Muscle layer of colon (tissue), 2 donors: ENCODE measurements at regions not wholly inside any gene's neighbourhood (a gene's known extent, or its start where the extent isn't known, plus 50 kb on each side); places are given as distances from the start of the nearest gene placed in this dataset.
"Not testable (repeated sequence)": the region's sequence is repeated elsewhere in the genome, so short reads cannot be mapped to it uniquely, and the experiment has no call there.

ENCODE experiments used
- H3K27ac ChIP-seq: one replicate; pipeline ENCODE4 v1.7.0; 2013; ENCODE audit warnings: low read depth, mild to moderate bottlenecking, low read length, moderate library complexity
- H3K27me3 ChIP-seq, 2 donors: one replicate each; pipeline ENCODE4 v1.7.0; 2013; ENCODE audit warnings: low read length in 2 of 2, mild to moderate bottlenecking in 2 of 2; ENCODE audit not compliant: insufficient read depth in 2 of 2, control insufficient read depth in 1 of 2
- H3K36me3 ChIP-seq: one replicate; pipeline ENCODE4 v1.7.0; 2013; ENCODE audit warnings: mild to moderate bottlenecking, low read length; ENCODE audit not compliant: insufficient read depth
- H3K4me1 ChIP-seq: one replicate; pipeline ENCODE4 v1.7.0; 2013; ENCODE audit warnings: mild to moderate bottlenecking, low read length; ENCODE audit not compliant: insufficient read depth
- H3K4me3 ChIP-seq, 2 donors: one replicate each; pipeline ENCODE4 v1.7.0; 2013; ENCODE audit warnings: low read length in 2 of 2, low read depth in 1 of 2, mild to moderate bottlenecking in 1 of 2, moderate library complexity in 1 of 2
- H3K9ac ChIP-seq: one replicate; pipeline ENCODE4 v1.7.0; 2013; ENCODE audit warnings: low read length
- H3K9me3 ChIP-seq: one replicate; pipeline ENCODE4 v1.7.0; 2013; ENCODE audit warnings: mild to moderate bottlenecking, low read length
- donor health status: abdominal sarcoma.
- donor health status: Adenocarcinoma of cecum.

DNA sequence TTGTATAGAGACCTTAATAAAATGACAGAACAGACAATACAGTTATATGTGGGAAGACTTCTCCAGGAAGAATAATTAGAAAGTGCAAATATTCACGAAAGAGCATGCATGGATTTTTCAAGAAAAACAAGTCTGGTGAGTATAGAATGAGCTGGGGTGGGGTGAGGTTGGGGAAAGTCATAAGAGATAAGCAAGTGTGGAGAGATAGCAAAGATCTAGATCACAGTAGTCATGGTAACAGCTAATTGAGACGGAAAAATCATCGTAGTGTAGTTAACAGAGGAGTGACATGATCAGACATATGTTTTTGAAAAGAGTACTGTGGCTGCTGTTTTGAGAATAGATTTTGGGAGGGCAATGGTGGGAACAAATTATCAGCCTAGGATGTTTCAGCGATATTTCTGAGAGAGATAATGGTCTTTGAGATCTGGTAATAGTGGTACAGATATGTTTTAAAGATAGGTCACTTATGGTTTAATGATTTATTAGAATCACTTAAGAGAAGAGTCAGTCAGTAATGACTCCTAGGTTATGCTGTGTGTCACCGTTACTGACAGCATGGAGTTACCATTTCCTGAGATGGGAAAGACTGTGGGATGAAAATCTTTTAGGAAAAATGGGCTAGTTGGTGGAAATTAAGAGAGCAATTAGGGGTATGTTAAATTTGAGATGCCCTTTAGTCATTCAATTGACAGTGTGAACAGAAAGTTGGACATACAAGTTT, 248.5 kb upstream of the SLC8A1 start:
- H3K36me3 ChIP-seq, result no peaks in the 10 kb centered on the region
- H3K9ac ChIP-seq, result no peak overlapping the region
- no peak overlapping the region for H3K4me3 ChIP-seq
- H3K27ac ChIP-seq, result no peak overlapping the region
- H3K27me3 ChIP-seq, result no peaks in the 10 kb centered on the region
- no peaks in the 10 kb centered on the region for H3K9me3 ChIP-seq
- peaks cover 11% of the 10 kb centered on the region for H3K4me1 ChIP-seq

DNA sequence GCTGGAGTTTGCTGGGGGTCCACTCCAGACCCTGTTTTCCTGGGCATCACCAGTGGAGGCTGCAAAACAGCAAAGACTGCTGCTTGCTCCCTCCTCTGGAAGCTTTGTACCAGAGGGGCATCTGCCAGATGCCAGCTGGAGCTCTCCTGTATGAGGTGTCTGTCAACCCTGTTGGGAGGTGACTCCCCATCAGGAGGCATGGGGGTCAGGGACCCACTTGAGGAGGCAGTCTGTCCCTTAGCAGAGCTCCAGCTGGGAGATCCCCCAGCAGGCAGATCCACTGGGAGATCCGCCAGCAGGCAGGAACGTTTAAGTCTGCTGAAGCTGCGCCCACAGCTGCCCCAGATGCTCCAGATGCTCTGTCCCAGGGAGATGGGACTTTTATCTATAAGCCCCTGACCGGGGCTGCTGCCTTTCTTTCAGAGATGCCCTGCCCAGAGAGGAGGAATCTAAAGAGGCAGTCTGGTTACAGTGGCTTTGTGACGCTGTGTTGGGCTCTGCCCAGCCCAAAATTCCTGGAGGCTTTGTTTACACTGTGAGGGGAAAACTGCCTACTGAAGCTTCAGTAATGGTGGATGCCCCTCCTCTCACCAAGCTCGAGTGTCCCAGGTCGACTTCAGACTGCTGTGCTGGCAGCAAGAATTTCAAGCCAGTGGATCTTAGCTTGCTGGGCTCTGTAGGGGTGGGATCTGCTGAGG, 260.5 kb upstream of the SLC8A1 start:
- not testable (repeated sequence) for H3K27ac ChIP-seq, H3K4me3 ChIP-seq, H3K9me3 ChIP-seq, H3K27me3 ChIP-seq, H3K9ac ChIP-seq, H3K4me1 ChIP-seq, H3K36me3 ChIP-seq

DNA sequence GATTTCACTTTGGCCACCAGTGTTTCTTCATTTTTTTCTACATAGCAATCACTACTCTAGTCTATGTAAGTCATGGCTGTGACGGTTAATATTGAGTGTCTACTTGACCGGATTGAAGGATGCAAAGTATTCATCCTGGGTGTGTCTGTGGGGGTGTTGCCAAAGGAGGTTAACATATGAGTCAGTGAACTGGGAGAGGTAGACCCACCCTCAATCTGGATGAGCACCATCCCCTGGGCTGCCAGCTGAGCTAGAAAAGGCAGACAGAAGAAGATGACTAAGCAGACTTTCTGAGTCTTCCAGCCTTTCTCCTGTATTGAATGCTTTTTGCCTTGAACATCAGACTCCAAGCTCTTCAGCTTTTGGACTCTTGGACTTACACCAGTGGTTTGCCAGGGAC, 265.0 kb upstream of the SLC8A1 start:
- Histone ChIP-seq H3K36me3 (no peaks in the 10 kb centered on the region), H3K9ac (no peak overlapping the region), H3K27ac (no peak overlapping the region), H3K27me3 (no peaks in the 10 kb centered on the region), H3K4me1 (peaks cover 15% of the 10 kb centered on the region), H3K9me3 (no peaks in the 10 kb centered on the region), H3K4me3 (no peak overlapping the region)

DNA sequence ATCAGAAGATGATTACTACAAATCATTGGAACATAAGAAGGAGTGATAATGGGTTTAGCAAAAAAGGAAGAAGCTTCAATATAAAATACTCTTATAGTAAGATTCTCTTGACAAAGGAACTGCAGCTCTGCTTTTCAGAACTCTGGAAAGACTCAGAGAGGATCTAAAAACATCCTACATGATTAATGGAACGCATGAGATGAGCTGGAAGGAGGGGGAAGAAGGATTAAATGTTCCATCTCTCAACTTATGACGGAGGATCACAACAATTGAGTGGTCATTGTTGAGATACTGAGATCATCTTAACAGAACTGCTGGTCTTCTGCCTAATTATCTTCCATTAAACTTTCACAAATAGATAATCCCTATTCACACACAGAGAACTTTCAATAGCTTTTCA, 267.5 kb upstream of the SLC8A1 start:
- no peak overlapping the region for H3K27ac ChIP-seq
- no peaks in the 10 kb centered on the region for H3K27me3 ChIP-seq
- H3K4me3 ChIP-seq, result no peak overlapping the region
- H3K9ac ChIP-seq, result no peak overlapping the region
- no peaks in the 10 kb centered on the region for H3K9me3 ChIP-seq
- H3K4me1 ChIP-seq, result peaks cover 15% of the 10 kb centered on the region
- no peaks in the 10 kb centered on the region for H3K36me3 ChIP-seq

DNA sequence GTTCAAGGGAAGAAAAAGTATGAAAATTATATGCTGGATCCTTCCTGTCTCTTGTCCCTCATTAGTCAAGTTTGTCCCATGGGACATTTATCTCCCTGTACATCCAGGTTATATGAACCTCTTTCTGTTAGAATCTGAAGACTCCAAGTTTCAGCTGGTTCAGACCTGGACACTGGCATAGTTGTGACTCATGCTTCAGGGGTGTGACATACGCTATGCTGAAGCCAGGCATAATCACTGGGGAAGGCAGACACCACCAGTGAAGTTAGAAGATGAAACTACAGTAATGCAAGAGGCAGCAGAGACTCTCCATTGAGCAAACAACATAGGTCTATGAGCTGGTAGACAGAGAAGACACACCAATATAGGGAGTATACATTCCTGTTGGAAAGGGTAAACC, 269.7 kb upstream of the SLC8A1 start:
- Histone ChIP-seq H3K27ac (no peak overlapping the region), H3K36me3 (no peaks in the 10 kb centered on the region)

DNA sequence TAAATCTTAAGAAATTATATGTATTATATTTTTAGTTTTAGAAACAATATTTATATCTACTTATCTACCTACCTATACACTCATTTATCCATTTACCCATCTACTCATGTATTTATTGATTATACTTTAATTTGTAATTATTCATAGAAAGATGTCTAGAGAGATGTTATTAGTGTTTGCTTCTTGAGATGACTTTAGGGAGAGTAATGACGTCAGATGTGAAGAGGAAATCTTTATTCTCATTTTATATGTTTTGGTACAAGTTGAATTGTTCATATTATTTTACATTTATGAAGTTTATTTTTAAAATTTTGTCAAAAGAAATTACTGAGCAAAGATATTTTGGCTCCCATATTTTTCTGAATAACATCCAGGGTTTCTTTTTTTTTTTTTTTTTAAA, 271.3 kb upstream of the SLC8A1 start:
- no peak overlapping the region for H3K4me3 ChIP-seq
- H3K9ac ChIP-seq, result no peak overlapping the region
- no peak overlapping the region for H3K27ac ChIP-seq
- peaks cover 16% of the 10 kb centered on the region for H3K4me1 ChIP-seq
- no peaks in the 10 kb centered on the region for H3K27me3 ChIP-seq
- no peaks in the 10 kb centered on the region for H3K9me3 ChIP-seq
- H3K36me3 ChIP-seq, result no peaks in the 10 kb centered on the region

More for the DNA sequence above, 269.7 kb upstream of the SLC8A1 start:
- Histone ChIP-seq H3K9me3 (no peaks in the 10 kb centered on the region), H3K4me3 (no peak overlapping the region), H3K27me3 (no peaks in the 10 kb centered on the region), H3K4me1 (peaks cover 26% of the 10 kb centered on the region), H3K9ac (no peak overlapping the region)

DNA sequence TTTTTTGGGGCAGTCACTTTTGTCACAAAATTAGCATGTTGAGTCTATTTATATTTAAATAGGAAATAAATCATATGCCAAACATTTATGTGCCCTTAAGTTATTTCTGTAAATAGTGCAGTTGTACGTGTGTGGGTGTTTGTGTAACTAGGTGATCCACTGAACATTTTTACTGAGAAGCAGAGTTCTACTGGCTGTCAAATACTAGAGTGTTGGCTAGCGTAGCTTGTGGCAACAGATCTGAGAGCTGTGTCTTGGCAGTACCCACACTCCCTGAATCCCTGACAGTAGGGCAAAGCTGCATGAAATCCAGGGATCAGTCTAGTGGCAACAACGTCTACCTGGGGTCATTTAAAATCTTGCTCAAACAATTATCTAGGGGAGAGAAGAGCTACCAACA, 273.1 kb upstream of the SLC8A1 start:
- Histone ChIP-seq H3K4me1 (peaks cover 10% of the 10 kb centered on the region), H3K27me3 (no peaks in the 10 kb centered on the region), H3K4me3 (no peak overlapping the region), H3K27ac (peak overlapping the region; percentile 63), H3K36me3 (no peaks in the 10 kb centered on the region), H3K9me3 (no peaks in the 10 kb centered on the region), H3K9ac (no peak overlapping the region)

DNA sequence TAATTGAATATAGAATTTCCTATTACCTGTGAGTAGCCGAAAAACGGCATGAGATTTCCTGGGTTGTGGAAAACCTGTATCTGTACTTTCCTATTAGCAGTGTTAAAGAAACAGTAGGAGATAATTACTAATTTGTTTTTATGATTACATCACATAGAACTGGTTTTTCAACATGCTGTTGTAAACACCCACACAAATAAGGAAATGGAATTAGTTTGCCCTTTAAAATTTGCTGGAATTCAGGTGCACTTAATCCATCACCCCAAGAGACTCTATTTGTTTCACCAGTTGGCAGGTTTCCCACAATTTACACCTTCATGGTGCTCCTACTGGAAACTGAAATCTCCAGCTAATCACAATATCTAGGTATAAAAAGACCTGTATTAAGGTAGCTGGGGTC, 274.1 kb upstream of the SLC8A1 start:
- Histone ChIP-seq H3K27ac (no peak overlapping the region), H3K9me3 (no peaks in the 10 kb centered on the region), H3K36me3 (no peaks in the 10 kb centered on the region), H3K4me1 (peaks cover 10% of the 10 kb centered on the region), H3K9ac (no peak overlapping the region), H3K4me3 (no peak overlapping the region), H3K27me3 (no peaks in the 10 kb centered on the region)

DNA sequence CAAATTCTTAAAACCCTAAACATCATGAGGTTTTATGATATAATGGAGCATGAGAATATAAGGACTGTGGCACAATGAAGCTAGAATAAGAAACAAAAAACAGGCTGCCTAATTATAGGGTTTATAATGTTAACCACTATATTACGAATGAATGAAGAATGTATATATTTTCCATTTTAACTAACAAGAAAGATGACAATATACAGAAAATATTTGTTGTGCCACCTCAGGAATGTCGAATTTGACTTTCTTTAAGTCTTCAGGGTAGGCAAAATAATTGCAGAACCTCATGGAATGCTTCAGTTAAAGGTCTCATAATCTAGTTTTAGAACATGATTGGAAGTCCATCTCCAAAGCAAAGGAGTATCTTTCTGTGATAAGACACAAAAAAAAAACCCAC, 282.9 kb upstream of the SLC8A1 start:
- Histone ChIP-seq H3K27me3 (no peaks in the 10 kb centered on the region), H3K9me3 (no peaks in the 10 kb centered on the region), H3K4me3 (no peak overlapping the region), H3K4me1 (no peaks in the 10 kb centered on the region), H3K36me3 (no peaks in the 10 kb centered on the region), H3K9ac (no peak overlapping the region), H3K27ac (no peak overlapping the region)

DNA sequence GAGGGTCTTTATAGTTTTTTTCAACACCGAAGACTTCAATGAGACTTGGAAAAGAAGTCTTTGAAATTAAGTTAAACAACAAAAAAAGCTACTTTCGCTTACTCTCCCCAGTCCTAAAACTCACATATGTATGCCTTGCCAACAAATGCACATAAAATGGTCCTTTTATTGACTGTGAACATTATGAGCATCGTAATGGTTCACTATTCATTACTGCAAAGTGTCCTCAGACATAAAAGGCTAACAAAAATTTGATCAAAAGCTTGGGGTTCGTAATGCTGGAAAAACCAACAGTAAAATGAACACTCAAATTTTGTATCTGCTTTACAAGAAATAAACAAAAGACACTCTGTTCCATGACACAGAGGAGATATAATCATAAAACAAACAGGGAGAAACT, 285.3 kb upstream of the SLC8A1 start:
- Histone ChIP-seq H3K27ac (no peak overlapping the region), H3K27me3 (no peaks in the 10 kb centered on the region), H3K36me3 (no peaks in the 10 kb centered on the region), H3K4me3 (no peak overlapping the region), H3K4me1 (no peaks in the 10 kb centered on the region), H3K9ac (no peak overlapping the region), H3K9me3 (no peaks in the 10 kb centered on the region)

DNA sequence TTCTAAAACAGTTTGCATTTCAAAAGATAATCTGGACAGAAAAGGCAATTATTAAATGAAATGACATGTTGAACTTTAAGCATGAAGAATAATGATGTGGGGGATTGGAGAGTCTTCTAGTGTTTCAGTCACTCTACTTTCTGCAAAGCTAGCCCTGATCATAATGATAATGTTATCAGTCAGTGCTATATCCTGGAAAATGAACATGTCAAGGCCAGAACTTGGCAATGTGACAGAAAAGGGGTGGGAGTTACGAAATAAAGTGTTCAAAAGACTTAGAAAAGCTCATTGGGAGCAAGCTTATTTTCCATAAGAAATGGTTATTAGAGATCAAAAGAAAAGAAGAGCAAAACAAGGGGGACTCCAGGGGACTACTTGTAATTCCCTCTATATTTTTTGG, 288.5 kb upstream of the SLC8A1 start:
- Histone ChIP-seq H3K9ac (no peak overlapping the region), H3K27ac (no peak overlapping the region), H3K36me3 (no peaks in the 10 kb centered on the region), H3K9me3 (no peaks in the 10 kb centered on the region), H3K4me1 (no peaks in the 10 kb centered on the region), H3K4me3 (no peak overlapping the region), H3K27me3 (no peaks in the 10 kb centered on the region)

DNA sequence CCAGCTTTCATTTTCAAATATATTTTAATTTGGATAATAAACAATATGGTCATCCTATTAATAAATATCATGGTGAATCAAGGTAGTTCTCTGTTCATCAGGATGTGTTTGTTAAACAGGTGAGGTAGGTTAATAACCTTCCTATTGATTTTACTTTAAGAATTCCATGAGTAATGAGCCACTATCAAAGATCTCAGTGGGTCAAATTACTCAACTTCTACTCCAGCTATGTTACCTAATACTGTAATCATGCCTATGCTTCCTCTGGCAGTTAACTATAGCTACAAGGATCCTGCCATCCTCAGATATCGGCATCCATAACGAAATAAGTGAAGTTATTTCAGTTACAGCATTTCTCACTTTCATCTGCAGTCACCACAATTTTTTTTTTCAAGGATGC, 289.6 kb upstream of the SLC8A1 start:
- H3K4me3 ChIP-seq, result no peak overlapping the region

More for the DNA sequence above, 289.6 kb upstream of the SLC8A1 start:
- H3K36me3 ChIP-seq, result no peaks in the 10 kb centered on the region
- no peaks in the 10 kb centered on the region for H3K9me3 ChIP-seq
- H3K27ac ChIP-seq, result no peak overlapping the region
- no peaks in the 10 kb centered on the region for H3K4me1 ChIP-seq
- H3K27me3 ChIP-seq, result no peaks in the 10 kb centered on the region
- no peak overlapping the region for H3K9ac ChIP-seq
